ENCODE measurements at regions not wholly inside any gene's neighbourhood (a gene's known extent, or its start where the extent isn't known, plus 50 kb on each side); places are given as distances from the start of the nearest gene placed in this dataset.

- no TSS peak for BruUV-seq (replicated peaks)
Measured at GRCh38 chr11:45726493-45727054, 61.2 kb upstream of the CHST1 start.

More at GRCh38 chr11:45726493-45727054, 61.2 kb upstream of the CHST1 start:
- H3K27ac ChIP-seq (ENCODE audit: insufficient read depth, low read depth, low read length) = no peak overlapping the region
- no peak overlapping the region for H2AFZ ChIP-seq (ENCODE audit: low read depth, low read length)
- TF ChIP-seq JUN (IDR thresholded peaks at IDR 0.05; ENCODE audit: borderline replicate concordance, insufficient read depth, insufficient read length, low read depth) (no peak), GATA2 (IDR thresholded peaks at IDR 0.05; ENCODE audit: insufficient read depth, insufficient read length, low read depth, low read length) (no peak), POLR2A (IDR thresholded peaks at IDR 0.05; ENCODE audit: low read depth, low read length) (no peak), POLR2AphosphoS5 (IDR thresholded peaks at IDR 0.05; ENCODE audit: insufficient read depth, low read depth, low read length) (no peak), FOS (IDR thresholded peaks at IDR 0.05; ENCODE audit: borderline replicate concordance, insufficient read depth, low read length) (no peak), MYC (IDR thresholded peaks at IDR 0.05; ENCODE audit: low read depth, low read length) (no peak), EZH2 (IDR thresholded peaks at IDR 0.05; ENCODE audit: borderline replicate concordance, low read depth, low read length, severe bottlenecking) (no peak)
- TF ChIP-seq, protein P1, sequence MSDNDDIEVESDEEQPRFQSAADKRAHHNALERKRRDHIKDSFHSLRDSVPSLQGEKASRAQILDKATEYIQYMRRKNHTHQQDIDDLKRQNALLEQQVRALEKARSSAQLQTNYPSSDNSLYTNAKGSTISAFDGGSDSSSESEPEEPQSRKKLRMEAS (IDR thresholded peaks at IDR 0.05; ENCODE audit: insufficient read depth, insufficient read length) = no peak
- TF ChIP-seq, protein P2, sequence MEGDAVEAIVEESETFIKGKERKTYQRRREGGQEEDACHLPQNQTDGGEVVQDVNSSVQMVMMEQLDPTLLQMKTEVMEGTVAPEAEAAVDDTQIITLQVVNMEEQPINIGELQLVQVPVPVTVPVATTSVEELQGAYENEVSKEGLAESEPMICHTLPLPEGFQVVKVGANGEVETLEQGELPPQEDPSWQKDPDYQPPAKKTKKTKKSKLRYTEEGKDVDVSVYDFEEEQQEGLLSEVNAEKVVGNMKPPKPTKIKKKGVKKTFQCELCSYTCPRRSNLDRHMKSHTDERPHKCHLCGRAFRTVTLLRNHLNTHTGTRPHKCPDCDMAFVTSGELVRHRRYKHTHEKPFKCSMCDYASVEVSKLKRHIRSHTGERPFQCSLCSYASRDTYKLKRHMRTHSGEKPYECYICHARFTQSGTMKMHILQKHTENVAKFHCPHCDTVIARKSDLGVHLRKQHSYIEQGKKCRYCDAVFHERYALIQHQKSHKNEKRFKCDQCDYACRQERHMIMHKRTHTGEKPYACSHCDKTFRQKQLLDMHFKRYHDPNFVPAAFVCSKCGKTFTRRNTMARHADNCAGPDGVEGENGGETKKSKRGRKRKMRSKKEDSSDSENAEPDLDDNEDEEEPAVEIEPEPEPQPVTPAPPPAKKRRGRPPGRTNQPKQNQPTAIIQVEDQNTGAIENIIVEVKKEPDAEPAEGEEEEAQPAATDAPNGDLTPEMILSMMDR (IDR thresholded peaks at IDR 0.05; ENCODE audit: extremely low read depth in 1 of 2, insufficient read depth in 1 of 2, low read depth in 1 of 2, low read length in 2 of 2) = no peak
- intact Hi-C loops (cut with micrococcal nuclease) (no loop called here), dilution Hi-C loops (cut with MboI; ENCODE audit: extremely low pct_ligation_motif_present, low sequenced_read_pairs) (no loop called here)
- no peaks in the 10 kb centered on the region for H3K9me1 ChIP-seq (replicated peaks; ENCODE audit: control insufficient read depth, extremely low read depth, insufficient read depth, low read length)
- no peaks in the 10 kb centered on the region for H4K20me1 ChIP-seq (replicated peaks; ENCODE audit: control insufficient read depth, extremely low read depth, insufficient read depth, low read length)
- H3K4me3 ChIP-seq (replicated peaks in 1 of 3; ENCODE audit: insufficient read depth in 1 of 3, low read depth in 1 of 3, low read length in 3 of 3) = no peak overlapping the region
- H3K9ac ChIP-seq (replicated peaks; ENCODE audit: extremely low read depth, insufficient read depth, low read length) = no peak overlapping the region
- no peaks in the 10 kb centered on the region for H3K36me3 ChIP-seq (ENCODE audit: control insufficient read depth in 2 of 2, extremely low read depth in 1 of 2, insufficient read depth in 2 of 2, low read length in 2 of 2)
- no peaks in the 10 kb centered on the region for H3K79me2 ChIP-seq (ENCODE audit: control insufficient read depth, insufficient read depth, low read length)
- H3K27me3 ChIP-seq (ENCODE audit: control insufficient read depth in 2 of 2, insufficient read depth in 2 of 2, low read length in 2 of 2) = peaks cover 0 to 3% of the 10 kb centered on the region in 2 experiments
- POLR2A ChIA-PET = no interaction called here
- H3K4me1 ChIP-seq (ENCODE audit: control insufficient read depth, extremely low read depth, insufficient read depth, low read length) = no peaks in the 10 kb centered on the region
- DNase-seq (ENCODE audit: low read depth, low spot score) (no peak), FAIRE-seq (no peak)
- CTCF ChIA-PET = no interaction called here
- H3K4me2 ChIP-seq (ENCODE audit: insufficient read depth, low read length) = no peak overlapping the region
- no peaks in the 10 kb centered on the region for H3K9me3 ChIP-seq (replicated peaks; ENCODE audit: control insufficient read depth, insufficient read depth, low read length)

Data from endothelial cell of umbilical vein (primary cell).